HPDE6-E6E7 (cell line): ENCODE measurements at regions not wholly inside any gene's neighbourhood (a gene's known extent, or its start where the extent isn't known, plus 50 kb on each side); places are given as distances from the start of the nearest gene placed in this dataset.

Source experiments
- DNase-seq: peaks from one replicate; pipeline ENCODE4 v3.0.0; 2011; ENCODE audit warnings: missing footprints; ENCODE audit errors: extremely low spot score

DNA sequence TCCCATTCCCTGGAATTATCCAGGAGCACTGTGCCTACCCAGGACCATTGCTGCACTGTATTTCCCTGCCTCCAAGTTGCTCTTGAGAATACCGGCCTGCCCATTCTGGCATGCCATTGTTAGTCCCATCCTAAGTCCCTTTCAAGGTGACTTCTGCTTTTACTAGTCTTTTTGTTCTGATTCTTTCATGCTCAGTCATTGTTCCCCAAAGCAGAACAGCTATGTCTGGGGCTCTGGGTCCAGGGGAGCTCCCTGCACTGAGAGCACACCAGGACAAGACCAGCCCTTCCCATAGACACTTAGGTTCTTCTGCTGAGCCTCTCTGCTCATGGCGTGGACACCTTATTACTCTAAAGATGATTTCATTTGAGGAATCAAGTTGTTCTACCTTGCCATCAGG is 388.9 kb upstream of the KLF4 start:
- no peak for DNase-seq

DNA sequence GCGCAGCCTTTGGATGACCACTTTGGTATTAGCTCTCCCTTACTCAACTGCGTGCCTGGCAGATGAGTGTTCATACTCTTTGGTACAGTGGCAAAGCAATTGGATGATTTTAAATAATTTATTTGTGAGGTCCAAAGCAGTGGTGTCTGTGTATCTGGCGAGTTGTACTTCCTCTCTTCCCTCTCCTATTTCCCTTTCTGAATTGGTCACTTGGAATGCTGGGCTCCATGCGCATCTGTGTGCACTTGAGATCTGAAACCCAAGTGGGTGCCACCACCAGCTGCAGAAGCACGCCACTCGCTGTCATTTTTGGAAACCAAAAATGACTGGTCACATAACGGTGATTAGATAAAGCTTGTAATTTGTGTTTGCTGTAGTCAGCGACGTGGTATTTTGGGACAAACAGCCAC is 386.0 kb upstream of the KLF4 start:
- DNase-seq: no peak

DNA sequence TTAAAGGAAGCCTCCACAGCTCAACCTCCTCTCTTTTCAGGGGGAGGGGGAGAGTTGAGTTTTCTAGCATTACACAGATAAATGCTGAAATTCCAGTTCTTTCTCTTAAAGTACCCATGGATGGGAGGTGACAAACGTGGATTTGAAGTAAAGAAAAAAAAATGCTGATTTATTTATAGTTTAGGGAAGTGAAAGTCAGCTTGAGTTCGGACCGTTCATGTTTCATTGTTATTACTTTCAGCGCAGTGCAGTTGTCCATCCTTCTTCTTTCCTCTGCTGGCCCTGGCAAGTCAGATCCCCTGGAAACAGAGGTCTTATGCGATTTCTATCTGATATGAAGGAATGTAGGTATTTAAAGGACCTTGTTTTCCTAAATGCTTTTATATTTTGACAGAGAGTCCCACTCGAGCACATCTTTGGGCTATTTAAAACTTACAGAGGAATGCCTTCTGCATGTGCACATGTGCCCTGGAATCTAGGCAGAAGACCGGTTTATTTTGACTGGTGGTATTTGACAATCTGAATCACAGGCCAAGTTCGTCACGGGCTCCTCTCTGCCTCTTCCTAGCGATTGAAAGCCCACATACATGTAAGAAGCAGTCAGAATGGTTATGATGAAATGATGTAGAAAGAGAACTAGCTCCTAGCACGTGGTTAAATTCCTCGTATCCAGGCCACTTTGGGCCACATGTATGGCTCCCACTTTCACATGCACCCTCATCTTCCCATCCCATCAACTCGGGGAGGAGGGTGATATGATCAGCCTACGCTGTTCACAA is 385.2 kb upstream of the KLF4 start:
- DNase-seq: no peak

DNA sequence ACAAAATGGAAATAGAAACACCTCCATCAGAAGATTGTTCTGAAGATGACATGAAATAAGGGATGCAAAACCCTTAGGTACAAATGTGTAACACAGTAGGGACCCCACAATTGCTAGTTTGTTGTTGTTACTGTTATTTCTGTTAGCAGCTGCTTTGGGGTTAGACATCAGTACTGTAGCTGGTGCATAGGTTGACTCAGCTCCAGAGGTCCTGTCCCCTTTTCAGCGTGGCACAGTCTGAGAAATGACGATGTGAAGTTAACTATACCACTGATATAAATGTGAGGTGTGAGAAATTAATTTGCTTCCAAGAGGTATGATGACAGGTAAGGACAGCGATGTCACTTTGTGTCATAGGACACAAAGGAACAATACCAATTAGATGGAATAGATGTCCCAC is 384.6 kb upstream of the KLF4 start:
- no peak for DNase-seq

DNA sequence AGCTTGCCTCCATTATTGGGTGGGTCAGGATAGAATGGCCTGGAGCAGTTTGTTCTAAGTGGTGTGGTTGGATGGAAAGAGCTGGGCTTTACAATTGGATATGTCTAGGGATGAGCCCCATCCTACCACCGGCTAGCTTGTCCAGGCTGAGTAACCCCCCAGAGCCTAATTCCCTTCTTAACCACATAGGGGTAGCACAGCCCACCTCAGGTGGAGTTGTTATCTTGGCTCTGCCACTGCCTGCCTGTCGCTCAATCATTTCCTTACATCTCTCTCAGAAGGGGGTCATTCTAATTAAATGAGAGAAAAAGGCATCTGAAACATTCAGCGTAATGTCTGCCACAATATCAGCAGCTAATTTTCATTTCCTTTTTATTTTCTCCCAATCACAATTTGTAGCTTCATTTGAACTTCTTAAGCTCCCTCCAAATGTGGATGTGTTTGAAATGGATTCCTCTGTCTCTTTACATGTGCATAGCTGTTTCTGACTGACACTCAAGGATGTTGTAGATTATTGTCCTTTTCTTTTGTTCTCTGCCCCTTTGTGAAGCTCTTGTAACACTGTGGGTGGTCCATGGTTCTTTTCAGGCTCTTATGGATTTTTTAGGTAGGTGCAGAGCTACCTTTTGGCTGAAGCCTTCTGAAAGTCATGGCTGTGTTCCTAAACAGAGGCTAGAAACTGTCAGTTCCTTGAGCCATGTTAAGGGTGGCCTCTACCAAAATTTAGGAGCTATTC is 383.1 kb upstream of the KLF4 start:
- DNase-seq: no peak

DNA sequence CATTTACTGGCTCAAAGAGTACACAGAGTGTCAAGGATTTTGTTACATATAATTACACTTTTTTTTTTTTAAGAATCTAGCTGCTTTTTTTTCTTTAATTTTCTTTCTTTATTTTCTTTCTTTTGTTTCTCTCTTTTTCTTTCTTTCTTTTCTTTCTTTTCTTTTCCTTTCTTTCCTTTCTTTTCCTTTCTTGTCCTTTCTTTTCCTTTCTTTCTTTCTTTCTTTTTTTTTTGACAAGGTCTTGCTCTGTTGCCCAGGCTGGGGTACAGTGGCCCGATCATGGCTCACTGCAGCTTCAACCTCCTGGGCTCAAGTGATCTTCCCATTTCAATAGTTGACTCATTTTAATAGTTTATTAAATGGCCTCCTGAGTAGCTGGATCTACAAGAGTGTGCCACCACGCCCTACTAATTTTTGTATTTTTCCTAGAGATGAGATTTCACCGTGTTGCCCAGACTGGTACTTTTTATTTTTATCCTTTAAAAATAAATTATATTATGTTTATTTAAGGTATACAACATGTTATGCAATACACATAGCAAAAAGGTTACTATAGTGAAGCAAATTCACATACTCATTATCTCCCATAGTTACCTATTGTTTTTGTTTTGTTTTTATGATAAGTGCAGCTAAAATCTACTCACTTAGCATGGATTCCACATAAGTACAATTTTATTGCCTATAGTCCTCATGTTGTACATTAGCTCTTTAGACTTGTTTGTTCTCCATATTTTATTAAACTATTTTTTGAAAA is 381.5 kb upstream of the KLF4 start:
- no peak for DNase-seq

DNA sequence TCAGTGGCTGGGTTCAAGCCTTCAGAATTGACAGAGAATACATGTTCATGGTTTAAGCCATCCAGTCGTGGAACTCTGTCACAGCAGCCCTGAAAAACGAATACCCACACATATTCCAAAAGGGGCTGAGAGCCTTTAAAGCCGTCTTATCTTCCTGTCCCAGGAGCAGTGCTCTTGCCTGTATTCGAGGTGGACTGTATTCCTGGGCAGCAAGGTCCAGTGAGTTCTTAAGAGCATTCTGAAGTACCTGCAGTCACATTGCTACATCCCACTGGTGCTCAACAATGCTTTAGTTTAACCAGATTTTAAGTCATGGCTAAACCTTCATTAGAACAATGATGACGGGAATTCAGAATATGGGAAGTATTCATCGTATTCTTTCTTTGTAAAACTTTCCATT is 380.7 kb upstream of the KLF4 start:
- DNase-seq: no peak

DNA sequence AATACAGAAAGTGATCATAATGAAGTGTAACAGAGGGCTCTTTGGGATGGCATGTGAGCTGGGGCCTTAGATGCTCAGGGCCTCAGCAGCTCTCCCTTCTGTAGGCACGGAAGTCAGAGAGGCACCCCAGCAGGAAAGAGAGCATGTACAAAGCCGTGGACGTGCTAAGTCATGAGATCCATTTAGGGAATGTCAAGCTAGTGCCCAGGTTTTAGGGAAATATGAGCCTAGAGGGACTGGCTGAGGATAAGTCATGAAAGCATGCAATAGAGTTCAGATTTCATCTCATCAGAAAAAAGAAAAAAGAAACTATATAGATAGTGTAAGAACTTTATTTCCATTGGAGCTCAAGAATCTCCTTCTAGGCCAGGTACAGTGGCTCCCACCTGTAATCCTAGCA is 379.5 kb upstream of the KLF4 start:
- DNase-seq: no peak

DNA sequence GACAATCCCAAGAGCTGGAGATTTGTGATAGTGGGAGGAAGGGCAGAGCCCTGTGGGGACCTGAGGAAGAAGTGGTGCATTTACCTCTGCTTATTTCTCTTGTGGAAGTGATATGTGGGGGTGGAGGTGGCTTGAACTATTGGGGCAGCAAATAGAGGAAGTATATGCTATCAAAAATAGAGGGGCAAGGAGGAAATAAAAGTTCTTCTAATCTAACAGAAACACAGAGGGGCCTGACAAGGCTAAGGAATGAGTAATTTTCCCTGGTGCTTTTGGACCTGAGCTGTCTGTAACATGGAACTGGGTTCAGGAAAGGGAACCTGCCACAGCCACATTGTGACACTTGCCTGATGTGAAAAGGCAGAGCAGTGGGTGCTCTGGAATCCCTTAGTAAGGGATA is 378.6 kb upstream of the KLF4 start:
- DNase-seq: no peak

DNA sequence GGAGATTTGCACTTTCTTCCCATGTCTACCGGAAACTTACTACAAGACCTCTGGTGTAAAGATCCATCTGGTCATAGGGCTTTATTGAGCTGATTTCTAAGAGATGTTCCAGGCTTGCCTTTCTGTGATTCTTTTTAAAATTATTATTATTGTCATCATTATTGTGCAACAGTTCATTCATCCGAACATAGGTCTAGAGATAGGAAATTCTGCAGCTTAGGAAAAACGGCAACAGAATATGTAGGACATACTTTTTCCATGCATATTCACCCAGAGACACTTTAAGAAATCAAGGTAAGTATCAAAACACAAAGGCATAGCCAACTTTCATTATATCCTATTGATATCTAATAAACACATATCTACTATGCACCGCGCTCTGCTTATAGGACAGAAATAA is 378.2 kb upstream of the KLF4 start:
- no peak for DNase-seq

DNA sequence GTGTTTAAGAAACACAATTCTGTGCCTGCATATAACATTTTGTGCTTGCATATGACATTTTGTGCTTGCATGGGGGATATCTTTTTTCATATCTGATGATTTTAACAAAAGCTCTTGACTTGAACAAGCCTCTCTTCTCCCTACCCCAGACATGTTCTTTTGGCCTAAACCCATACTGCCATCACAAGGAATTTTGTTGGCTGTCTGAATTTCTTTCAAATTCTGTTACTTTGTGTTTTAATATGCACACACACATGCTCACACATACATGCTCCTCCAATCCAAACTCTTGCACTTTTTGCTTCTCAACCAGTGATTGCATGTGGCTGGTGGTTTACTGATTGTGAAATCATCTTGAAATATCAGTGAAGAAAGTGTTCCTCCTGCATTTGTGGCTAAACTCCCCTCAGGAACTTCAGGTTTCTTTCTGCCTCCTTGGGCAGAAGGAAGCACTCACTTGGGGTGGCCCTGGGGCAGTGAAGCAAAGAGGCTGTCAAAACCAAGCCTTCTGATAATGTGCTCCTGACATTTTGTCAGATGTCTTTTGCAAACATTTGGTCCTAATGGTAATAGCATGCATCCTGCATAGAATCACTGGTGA is 377.2 kb upstream of the KLF4 start:
- no peak for DNase-seq

DNA sequence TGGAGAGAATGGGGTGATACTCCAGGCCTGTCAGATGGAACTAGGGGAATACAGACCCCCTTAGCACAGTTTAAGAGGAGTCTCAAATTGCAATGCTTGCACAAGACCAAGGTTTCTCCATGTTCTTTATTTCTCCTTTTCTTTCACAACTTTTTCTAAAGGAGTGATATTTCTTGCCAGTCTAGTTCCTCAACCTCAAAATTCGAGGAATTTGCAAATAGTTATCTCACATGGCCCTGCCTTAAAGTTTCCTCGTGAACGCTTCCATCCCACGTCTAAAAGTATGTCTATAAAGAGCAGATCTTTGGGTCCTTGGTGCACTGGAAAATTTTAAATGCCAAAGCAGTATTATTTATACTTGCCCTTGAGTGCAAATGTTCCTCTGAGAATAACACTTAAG is 373.8 kb upstream of the KLF4 start:
- DNase-seq: no peak

DNA sequence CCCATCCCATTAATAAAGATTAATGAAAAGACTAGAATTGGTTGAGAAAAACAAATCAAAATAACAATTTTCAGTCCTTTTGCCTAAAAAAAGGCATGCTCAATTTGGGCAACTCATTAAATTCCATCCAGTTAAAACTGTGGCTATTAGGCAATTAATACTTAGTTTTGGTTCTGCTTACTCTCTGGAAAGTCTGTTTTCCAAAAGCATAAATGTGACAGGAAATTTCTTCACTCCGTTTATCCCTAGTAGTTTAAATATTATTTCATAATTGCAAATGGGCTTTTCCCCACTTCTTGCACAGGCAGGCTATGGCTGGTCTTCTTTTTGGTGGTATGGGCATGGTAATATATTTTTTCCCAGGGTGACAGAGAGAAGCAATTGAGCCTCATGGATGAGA is 373.3 kb upstream of the KLF4 start:
- no peak for DNase-seq

DNA sequence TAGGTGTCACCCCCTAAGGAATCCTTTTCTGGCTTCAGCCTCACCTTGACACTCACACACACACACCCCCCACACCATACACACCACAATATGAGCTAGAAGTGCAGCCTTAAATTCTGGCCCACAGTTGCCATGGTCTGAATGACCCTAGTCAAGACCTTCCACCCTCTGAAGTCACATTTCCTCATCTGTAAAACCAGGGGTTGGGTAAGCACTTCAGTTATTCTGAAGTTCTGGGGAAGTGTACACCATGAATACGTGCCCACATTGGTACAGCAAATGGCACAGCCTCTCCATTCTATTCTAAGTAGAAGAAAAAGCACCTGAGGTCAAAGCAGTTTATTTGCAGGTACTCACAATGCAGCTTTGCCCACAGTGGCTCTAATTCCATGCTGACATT is 372.8 kb upstream of the KLF4 start:
- no peak for DNase-seq

DNA sequence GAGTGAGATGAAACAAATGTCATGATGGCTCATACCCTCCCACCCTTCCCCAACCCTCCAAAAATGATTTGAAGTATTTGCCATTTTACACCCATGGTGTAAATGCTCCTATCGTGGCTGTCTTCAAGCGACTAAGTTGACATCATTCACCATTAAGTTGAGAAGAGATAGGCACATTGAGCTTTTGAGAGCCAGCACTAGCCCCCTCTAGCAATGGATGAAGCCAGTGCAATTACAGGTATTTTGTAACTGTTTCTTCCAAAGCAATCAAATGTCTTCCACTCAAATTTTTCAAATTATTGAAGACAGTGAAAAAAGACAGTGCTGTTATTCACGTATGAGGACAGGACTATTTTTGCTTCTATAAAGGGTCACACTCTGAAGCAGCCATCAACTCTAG is 371.5 kb upstream of the KLF4 start:
- no peak for DNase-seq

DNA sequence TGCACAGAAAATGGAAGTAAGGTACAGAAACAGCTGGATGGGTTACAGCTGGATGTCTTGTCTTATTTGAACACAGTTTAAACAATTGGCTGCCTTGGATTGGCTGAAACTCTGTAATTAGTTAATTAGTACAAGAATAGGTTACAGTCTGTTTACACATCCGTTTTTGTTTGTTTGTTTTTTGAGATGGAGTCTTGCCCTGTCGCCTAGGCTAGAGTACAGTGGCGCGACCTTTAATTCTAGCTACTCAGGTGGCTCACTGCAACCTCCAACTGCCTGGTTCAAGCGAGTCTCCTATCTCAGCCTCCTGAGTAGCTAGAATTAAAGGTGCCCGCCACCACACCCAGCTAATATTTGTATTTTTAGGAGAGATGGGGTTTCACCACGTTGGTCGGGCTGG is 368.7 kb upstream of the KLF4 start:
- no peak for DNase-seq

DNA sequence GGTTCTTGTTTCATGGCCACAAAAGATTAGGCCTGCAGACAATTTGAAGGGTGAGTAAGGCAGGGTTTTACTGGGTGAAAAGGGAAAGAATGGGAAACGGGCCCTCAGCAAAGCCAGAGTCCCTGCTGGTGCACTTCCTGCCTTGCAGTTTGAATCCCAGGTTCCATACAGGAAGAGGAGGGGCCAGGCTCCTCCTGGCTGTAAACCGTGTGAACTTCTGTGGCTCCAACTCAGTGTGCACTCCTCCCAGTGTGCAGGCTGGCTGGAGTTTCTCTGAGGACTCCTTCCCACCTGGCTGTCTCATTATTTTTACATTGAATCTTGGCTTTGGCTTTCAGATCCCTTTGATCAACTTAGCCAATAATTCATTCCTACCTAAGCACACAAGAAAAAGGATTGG is 367.1 kb upstream of the KLF4 start:
- no peak for DNase-seq

DNA sequence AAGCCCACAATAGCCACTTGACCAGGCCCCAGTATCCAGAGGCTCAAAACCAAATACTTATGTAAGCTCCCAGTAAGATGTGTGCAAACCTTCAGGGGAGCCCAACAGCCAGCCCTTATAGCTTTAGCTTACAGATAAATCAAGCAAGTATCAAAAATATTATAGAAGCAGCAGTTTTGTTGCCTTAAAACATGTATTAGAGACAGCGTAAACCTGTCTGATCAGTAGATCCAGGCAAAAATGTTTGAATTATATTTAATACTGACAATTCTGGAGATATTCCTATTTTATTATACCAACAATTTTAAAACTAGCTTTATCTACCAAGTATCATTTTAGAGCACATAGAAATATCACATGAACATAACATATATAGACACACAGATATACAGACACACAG is 365.6 kb upstream of the KLF4 start:
- DNase-seq: no peak

DNA sequence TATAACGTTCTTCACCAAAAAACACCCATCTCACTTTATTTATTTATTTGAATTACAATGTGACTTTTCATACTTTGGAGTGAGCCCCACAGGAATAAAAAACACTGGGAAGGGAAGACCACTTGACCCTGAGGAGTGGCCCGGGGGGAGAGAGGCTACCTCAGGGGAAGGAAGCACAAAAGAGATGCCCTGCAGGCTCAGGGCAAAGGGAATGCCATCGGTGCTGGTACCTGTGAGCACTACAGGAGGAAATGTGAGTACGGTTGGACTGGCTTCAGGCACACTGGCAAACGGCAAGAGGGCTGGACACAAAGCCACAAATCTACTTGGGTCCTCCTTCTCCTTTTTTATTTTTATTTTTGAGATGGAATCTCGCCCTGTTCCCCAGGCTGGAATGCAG is 363.9 kb upstream of the KLF4 start:
- DNase-seq: no peak

DNA sequence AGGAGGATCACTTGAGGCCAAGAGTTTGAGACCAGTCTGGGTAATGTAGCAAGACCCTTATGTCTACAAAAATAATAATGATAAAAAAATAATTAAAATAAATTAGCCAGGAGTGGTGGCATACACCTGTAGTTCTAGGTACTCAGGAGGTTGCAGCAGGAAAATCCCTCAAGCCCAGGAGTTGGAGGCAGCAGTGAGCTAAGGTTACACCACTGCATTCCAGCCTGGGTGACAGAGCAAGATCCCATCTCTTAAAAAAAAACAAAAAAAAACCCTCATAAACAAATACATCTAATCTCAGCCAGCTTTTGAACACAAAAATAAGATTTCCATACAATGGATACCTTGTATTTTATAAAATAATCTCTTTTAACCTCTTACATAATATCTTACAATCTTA is 363.3 kb upstream of the KLF4 start:
- DNase-seq: no peak

DNA sequence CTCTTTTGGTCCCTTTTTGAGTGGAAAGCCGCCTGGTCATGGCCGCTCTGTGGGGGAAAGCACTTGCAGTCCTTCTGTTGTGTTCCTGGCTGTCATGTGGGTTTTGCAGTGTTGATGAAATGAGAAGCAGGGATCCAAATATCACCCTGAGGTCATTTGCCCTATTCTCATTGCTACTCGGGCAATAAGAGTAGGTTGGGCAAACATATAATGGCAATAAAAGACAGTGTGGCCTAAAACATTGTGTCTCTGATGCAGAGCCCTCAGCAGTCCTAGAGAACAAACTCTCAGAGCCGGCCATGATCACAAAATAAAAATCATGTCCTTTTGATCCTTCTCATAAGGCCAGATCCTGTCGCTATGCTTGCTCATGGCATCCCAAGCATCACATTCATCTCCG is 361.1 kb upstream of the KLF4 start:
- DNase-seq: no peak
